ENCODE measurements at regions not wholly inside any gene's neighbourhood (a gene's known extent, or its start where the extent isn't known, plus 50 kb on each side); places are given as distances from the start of the nearest gene placed in this dataset.

GRCh38 chr22:44404341-44405020 lies 91.7 kb upstream of the SHISAL1 start:
- no peak for TF ChIP-seq POLR2A (IDR thresholded peaks at IDR 0.05)
- no peak for TF ChIP-seq CTCF (IDR thresholded peaks at IDR 0.05)
